Trophoblast cell (in vitro differentiated cells and primary cell): ENCODE measurements at regions not wholly inside any gene's neighbourhood (a gene's known extent, or its start where the extent isn't known, plus 50 kb on each side); places are given as distances from the start of the nearest gene placed in this dataset.

Source experiments
- DNase-seq, 2 donors: peaks; one replicate each; pipeline ENCODE4 v3.0.0-alpha.2; 2016
- H2AFZ ChIP-seq: 2 replicates; pipeline ENCODE4 v1.6.1; 2013; ENCODE audit warnings: low read length, moderate library complexity, mild to moderate bottlenecking; ENCODE audit not compliant: insufficient read depth, poor library complexity
- H2AK5ac ChIP-seq: 2 replicates; pipeline ENCODE4 v1.6.1; 2013; ENCODE audit warnings: mild to moderate bottlenecking, low read length
- H2BK120ac ChIP-seq: 2 replicates; pipeline ENCODE4 v1.6.1; 2013; ENCODE audit warnings: low read length, mild to moderate bottlenecking, moderate library complexity; ENCODE audit not compliant: insufficient read depth, poor library complexity
- H2BK12ac ChIP-seq: 2 replicates; pipeline ENCODE4 v1.6.1; 2013; ENCODE audit warnings: mild to moderate bottlenecking, low read length, moderate library complexity
- H2BK5ac ChIP-seq: 2 replicates; pipeline ENCODE4 v1.6.1; 2013; ENCODE audit warnings: low read length, low read depth, moderate library complexity, mild to moderate bottlenecking; ENCODE audit not compliant: poor library complexity
- H3K14ac ChIP-seq: 2 replicates; pipeline ENCODE4 v1.6.1; 2013; ENCODE audit warnings: mild to moderate bottlenecking, low read length
- H3K18ac ChIP-seq: 2 replicates; pipeline ENCODE4 v1.6.1; 2013; ENCODE audit warnings: mild to moderate bottlenecking, low read length
- H3K23ac ChIP-seq: 2 replicates; pipeline ENCODE4 v1.6.1; 2013; ENCODE audit warnings: low read length
- H3K27ac ChIP-seq: 2 replicates; pipeline ENCODE4 v1.5.1; 2013; ENCODE audit warnings: low read depth, mild to moderate bottlenecking, inconsistent platforms, low read length, moderate library complexity
- H3K27me3 ChIP-seq: 2 replicates; pipeline ENCODE4 v1.6.1; 2013; ENCODE audit warnings: inconsistent platforms, mild to moderate bottlenecking, low read length, moderate library complexity; ENCODE audit not compliant: insufficient read depth
- H3K36me3 ChIP-seq, 2 experiments: 1 replicate in 1 of 2; 2 replicates in 1 of 2; pipeline ENCODE4 v1.6.1; 2013; ENCODE audit warnings: low read length in 2 of 2, mild to moderate bottlenecking in 2 of 2, moderate library complexity in 1 of 2; ENCODE audit not compliant: insufficient read depth in 2 of 2, control insufficient read depth in 1 of 2
- H3K4ac ChIP-seq: 2 replicates; pipeline ENCODE4 v1.6.1; 2013; ENCODE audit warnings: low read depth, mild to moderate bottlenecking, low read length, moderate library complexity
- H3K4me1 ChIP-seq, 2 experiments: 1 replicate in 1 of 2; 2 replicates in 1 of 2; pipeline ENCODE4 v1.6.1; 2013; ENCODE audit warnings: low read length in 2 of 2, mild to moderate bottlenecking in 2 of 2, moderate library complexity in 1 of 2; ENCODE audit not compliant: insufficient read depth in 2 of 2, control insufficient read depth in 1 of 2
- H3K4me2 ChIP-seq: 2 replicates; pipeline ENCODE4 v1.6.1; 2013; ENCODE audit warnings: inconsistent platforms, mild to moderate bottlenecking, low read length, moderate library complexity
- H3K4me3 ChIP-seq: 2 replicates; pipeline ENCODE4 v1.5.1; 2013; ENCODE audit warnings: mild to moderate bottlenecking, low read depth, low read length, inconsistent platforms
- H3K79me1 ChIP-seq: one replicate; pipeline ENCODE4 v1.6.1; 2013; ENCODE audit warnings: low read length
- H3K79me2 ChIP-seq: 2 replicates; pipeline ENCODE4 v1.6.1; 2013; ENCODE audit warnings: low read length, mild to moderate bottlenecking; ENCODE audit not compliant: control insufficient read depth, insufficient read depth, poor library complexity
- H3K9ac ChIP-seq: 2 replicates; pipeline ENCODE4 v1.6.1; 2013; ENCODE audit warnings: mild to moderate bottlenecking, low read length
- H3K9me3 ChIP-seq: 2 replicates; pipeline ENCODE4 v1.6.1; 2013; ENCODE audit warnings: low read depth, mild to moderate bottlenecking, control low read depth, inconsistent platforms, low read length; ENCODE audit not compliant: insufficient read depth
- H4K12ac ChIP-seq: 2 replicates; pipeline ENCODE4 v1.6.1; 2013; ENCODE audit warnings: low read depth, mild to moderate bottlenecking, low read length, moderate library complexity
- H4K8ac ChIP-seq: 2 replicates; pipeline ENCODE4 v1.6.1; 2013; ENCODE audit warnings: low read depth, mild to moderate bottlenecking, low read length, moderate library complexity
- H4K91ac ChIP-seq: one replicate; pipeline ENCODE4 v1.6.1; 2013; ENCODE audit warnings: low read depth, mild to moderate bottlenecking, low read length, moderate library complexity
- WGBS: extraction: QIAGEN DNeasy Blood & Tissue Kit; methylation state at CpG from one replicate; pipeline ENCODE4 v1.1.7; 2013; ENCODE audit warnings: missing lambda C conversion rate; ENCODE audit not compliant: insufficient read length, insufficient coverage; ENCODE audit errors: extremely low coverage; 5-methylcytosine and 5-hydroxymethylcytosine counted together

GRCh38 chr2:43168016-43168369 lies 58.4 kb downstream of the ZFP36L2 start:
- no peak overlapping the region for H3K23ac ChIP-seq
- no peak overlapping the region for H3K4me2 ChIP-seq
- H3K79me1 ChIP-seq = peaks cover 2% of the 10 kb centered on the region
- H2AK5ac ChIP-seq = peak overlapping the region; percentile 63
- no peak overlapping the region for H2BK5ac ChIP-seq
- no peaks in the 10 kb centered on the region for H3K36me3 ChIP-seq
- peak overlapping the region; percentile 54 for H4K91ac ChIP-seq
- H2BK120ac ChIP-seq = no peak overlapping the region
- no peak overlapping the region for H3K14ac ChIP-seq
- H3K9me3 ChIP-seq = no peaks in the 10 kb centered on the region
- H3K79me2 ChIP-seq = no peaks in the 10 kb centered on the region
- H3K4me1 ChIP-seq = peaks cover 4 to 12% of the 10 kb centered on the region in 2 experiments
- no peak for DNase-seq
- H3K4ac ChIP-seq = no peak overlapping the region
- H3K27ac ChIP-seq = no peak overlapping the region
- no peak overlapping the region for H4K12ac ChIP-seq
- H3K4me3 ChIP-seq = no peak overlapping the region
- H4K8ac ChIP-seq = no peak overlapping the region
- no peak overlapping the region for H3K9ac ChIP-seq
- no peak overlapping the region for H2AFZ ChIP-seq
- no peaks in the 10 kb centered on the region for H3K27me3 ChIP-seq
- no peak overlapping the region for H3K18ac ChIP-seq
- no CpG with 5 or more reads among the region's 1 CpG for WGBS
- H2BK12ac ChIP-seq = peak overlapping the region; percentile 29

GRCh38 chr2:43165378-43166069 lies 60.9 kb downstream of the ZFP36L2 start:
- H3K4me1 ChIP-seq = peaks cover 4 to 12% of the 10 kb centered on the region in 2 experiments
- no peaks in the 10 kb centered on the region for H3K79me2 ChIP-seq
- no peak overlapping the region for H2AFZ ChIP-seq
- no peak for DNase-seq
- H4K12ac ChIP-seq = no peak overlapping the region
- WGBS = no CpG with 5 or more reads among the region's 9 CpGs
- no peaks in the 10 kb centered on the region for H3K9me3 ChIP-seq
- no peak overlapping the region for H2AK5ac ChIP-seq
- no peak overlapping the region for H4K8ac ChIP-seq
- H3K4me2 ChIP-seq = no peak overlapping the region
- H3K14ac ChIP-seq = no peak overlapping the region
- no peak overlapping the region for H3K18ac ChIP-seq
- H2BK120ac ChIP-seq = no peak overlapping the region
- H3K79me1 ChIP-seq = peaks cover 2% of the 10 kb centered on the region
- H3K36me3 ChIP-seq = no peaks in the 10 kb centered on the region
- H3K4ac ChIP-seq = no peak overlapping the region
- H3K27ac ChIP-seq = no peak overlapping the region
- no peak overlapping the region for H4K91ac ChIP-seq
- H2BK12ac ChIP-seq = no peak overlapping the region
- H3K4me3 ChIP-seq = no peak overlapping the region
- no peaks in the 10 kb centered on the region for H3K27me3 ChIP-seq
- H3K23ac ChIP-seq = no peak overlapping the region
- no peak overlapping the region for H2BK5ac ChIP-seq
- no peak overlapping the region for H3K9ac ChIP-seq

GRCh38 chr2:43164686-43165085 lies 61.7 kb downstream of the ZFP36L2 start:
- no peak overlapping the region for H3K18ac ChIP-seq
- no peak overlapping the region for H2BK5ac ChIP-seq
- H4K91ac ChIP-seq = no peak overlapping the region
- no peak for DNase-seq
- H3K79me2 ChIP-seq = no peaks in the 10 kb centered on the region
- no peaks in the 10 kb centered on the region for H3K27me3 ChIP-seq
- no peak overlapping the region for H4K12ac ChIP-seq
- peaks cover 2% of the 10 kb centered on the region for H3K79me1 ChIP-seq
- H2BK120ac ChIP-seq = no peak overlapping the region
- peaks cover 4 to 12% of the 10 kb centered on the region in 2 experiments for H3K4me1 ChIP-seq
- H3K36me3 ChIP-seq = no peaks in the 10 kb centered on the region
- H4K8ac ChIP-seq = no peak overlapping the region
- no peak overlapping the region for H2AFZ ChIP-seq
- no peak overlapping the region for H3K4ac ChIP-seq
- no peak overlapping the region for H3K14ac ChIP-seq
- H3K9ac ChIP-seq = no peak overlapping the region
- H3K4me2 ChIP-seq = no peak overlapping the region
- no peak overlapping the region for H3K23ac ChIP-seq
- H3K9me3 ChIP-seq = no peaks in the 10 kb centered on the region
- H3K27ac ChIP-seq = no peak overlapping the region
- H3K4me3 ChIP-seq = no peak overlapping the region
- no peak overlapping the region for H2BK12ac ChIP-seq
- WGBS = no CpG with 5 or more reads among the region's 10 CpGs
- no peak overlapping the region for H2AK5ac ChIP-seq

GRCh38 chr2:43163584-43164270 lies 62.7 kb downstream of the ZFP36L2 start:
- no peak overlapping the region for H3K9ac ChIP-seq
- no peak overlapping the region for H4K8ac ChIP-seq
- no peak overlapping the region for H3K14ac ChIP-seq
- WGBS = no CpG with 5 or more reads among the region's 6 CpGs
- no peaks in the 10 kb centered on the region for H3K9me3 ChIP-seq
- no peaks in the 10 kb centered on the region for H3K27me3 ChIP-seq
- no peak overlapping the region for H2BK12ac ChIP-seq
- H3K4me2 ChIP-seq = no peak overlapping the region
- no peak overlapping the region for H3K23ac ChIP-seq
- no peak overlapping the region for H4K12ac ChIP-seq
- no peak overlapping the region for H2AK5ac ChIP-seq
- H2BK120ac ChIP-seq = no peak overlapping the region
- DNase-seq = no peak
- H3K79me1 ChIP-seq = peaks cover 2% of the 10 kb centered on the region
- H3K36me3 ChIP-seq = no peaks in the 10 kb centered on the region
- H4K91ac ChIP-seq = no peak overlapping the region
- H3K4me3 ChIP-seq = no peak overlapping the region
- H2AFZ ChIP-seq = no peak overlapping the region
- no peaks in the 10 kb centered on the region for H3K79me2 ChIP-seq
- H3K27ac ChIP-seq = no peak overlapping the region
- no peak overlapping the region for H3K4ac ChIP-seq
- no peak overlapping the region for H3K18ac ChIP-seq
- H2BK5ac ChIP-seq = no peak overlapping the region
- peaks cover 0 to 4% of the 10 kb centered on the region in 2 experiments for H3K4me1 ChIP-seq
